Peyer's patch (tissue), 4 donors: ENCODE measurements at regions not wholly inside any gene's neighbourhood (a gene's known extent, or its start where the extent isn't known, plus 50 kb on each side); places are given as distances from the start of the nearest gene placed in this dataset.

ENCODE experiments used
- DNase-seq, 3 donors: peaks; one replicate each; pipeline ENCODE4 v3.0.0-alpha.2; 2017 to 2019
- H3K27ac ChIP-seq, 4 donors: fragments of 200-600 bp; sonication (generic); one replicate each; pipeline ENCODE4 v1.5.1; 2016 to 2019
- H3K27me3 ChIP-seq, 2 donors: fragments of 200-600 bp; sonication (generic); one replicate each; pipeline ENCODE4 v1.5.1; 2019
- H3K36me3 ChIP-seq, 3 donors: fragments of 200-600 bp; sonication (generic); one replicate each; pipeline ENCODE4 v1.5.1; 2016 to 2019
- H3K4me1 ChIP-seq, 4 donors: fragments of 200-600 bp; sonication (generic); one replicate each; pipeline ENCODE4 v1.5.1; 2016 to 2019
- H3K4me3 ChIP-seq, 4 donors: fragments of 200-600 bp; sonication (generic); 1 replicate in 3 of 4; 2 replicates in 1 of 4; pipeline ENCODE4 v1.5.1; 2016 to 2019; ENCODE audit warnings: mild to moderate bottlenecking in 1 of 4
- H3K9me3 ChIP-seq, 4 donors: fragments of 200-600 bp; sonication (generic); one replicate each; pipeline ENCODE4 v1.5.1; 2016 to 2019; ENCODE audit warnings: mild to moderate bottlenecking in 1 of 4
- POLR2A ChIP-seq, 2 donors: fragments of 450-650 bp; IDR thresholded peaks; one replicate each; pipeline ENCODE4 v1.5.1; 2017; ENCODE audit warnings: antibody characterized with exemption in 2 of 2, mild to moderate bottlenecking in 2 of 2, moderate library complexity in 2 of 2
- TF ChIP-seq, protein P1 (sequence below), 6 experiments: fragments of 450-650 bp in 4 of 6; fragments of 200-600 bp in 2 of 6; sonication (generic) in 1 of 6; IDR thresholded peaks; one replicate each; pipeline ENCODE4 v1.5.1; 2017 to 2019; ENCODE audit warnings: antibody characterized with exemption in 6 of 6, mild to moderate bottlenecking in 3 of 6, moderate library complexity in 1 of 6

DNA sequence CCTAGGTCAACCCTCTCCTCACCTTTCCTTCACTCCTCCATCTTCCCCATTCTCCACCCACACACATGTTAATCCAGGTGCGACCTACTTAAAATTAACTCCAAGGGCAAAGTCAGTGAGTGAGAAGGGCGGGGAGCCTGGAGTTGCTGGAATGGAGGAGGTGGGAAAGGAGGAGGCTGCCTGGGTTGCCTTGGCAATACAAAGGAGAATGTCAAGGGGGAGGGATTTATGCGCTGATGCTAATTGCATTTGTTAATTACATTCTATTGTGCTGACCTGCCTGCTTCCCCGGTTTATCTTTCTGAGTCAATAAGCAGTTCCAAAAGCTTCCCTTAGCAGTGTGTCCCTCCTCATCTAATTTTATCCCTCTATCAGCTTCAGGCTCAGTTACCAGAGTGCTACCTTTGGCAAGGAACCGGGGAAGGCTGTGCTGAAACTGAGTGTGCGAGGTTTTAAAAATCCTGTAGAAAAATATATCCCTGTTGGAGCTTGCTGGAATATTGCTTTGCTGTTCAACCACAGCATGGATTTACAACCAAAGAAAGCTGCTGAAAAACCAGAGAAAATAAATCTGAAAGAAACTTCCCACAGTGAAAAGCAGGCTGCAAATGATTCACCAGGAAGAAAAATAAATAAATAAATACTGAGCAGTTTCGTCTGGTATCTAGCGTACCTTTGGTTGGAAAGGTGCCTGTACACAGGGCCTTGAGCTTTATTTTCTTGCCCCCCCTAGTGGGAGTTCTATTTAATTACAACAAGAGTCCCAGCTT is 113.2 kb upstream of the DGKB start:
- TF ChIP-seq, protein P1, sequence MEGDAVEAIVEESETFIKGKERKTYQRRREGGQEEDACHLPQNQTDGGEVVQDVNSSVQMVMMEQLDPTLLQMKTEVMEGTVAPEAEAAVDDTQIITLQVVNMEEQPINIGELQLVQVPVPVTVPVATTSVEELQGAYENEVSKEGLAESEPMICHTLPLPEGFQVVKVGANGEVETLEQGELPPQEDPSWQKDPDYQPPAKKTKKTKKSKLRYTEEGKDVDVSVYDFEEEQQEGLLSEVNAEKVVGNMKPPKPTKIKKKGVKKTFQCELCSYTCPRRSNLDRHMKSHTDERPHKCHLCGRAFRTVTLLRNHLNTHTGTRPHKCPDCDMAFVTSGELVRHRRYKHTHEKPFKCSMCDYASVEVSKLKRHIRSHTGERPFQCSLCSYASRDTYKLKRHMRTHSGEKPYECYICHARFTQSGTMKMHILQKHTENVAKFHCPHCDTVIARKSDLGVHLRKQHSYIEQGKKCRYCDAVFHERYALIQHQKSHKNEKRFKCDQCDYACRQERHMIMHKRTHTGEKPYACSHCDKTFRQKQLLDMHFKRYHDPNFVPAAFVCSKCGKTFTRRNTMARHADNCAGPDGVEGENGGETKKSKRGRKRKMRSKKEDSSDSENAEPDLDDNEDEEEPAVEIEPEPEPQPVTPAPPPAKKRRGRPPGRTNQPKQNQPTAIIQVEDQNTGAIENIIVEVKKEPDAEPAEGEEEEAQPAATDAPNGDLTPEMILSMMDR (IDR thresholded peaks at IDR 0.05), result peak in 4 of 6 experiments; percentile 52 to 72 (median 62)
- no peak for TF ChIP-seq POLR2A (IDR thresholded peaks at IDR 0.05)
- Histone ChIP-seq H3K36me3 (no peaks in the 10 kb centered on the region), H3K4me3 (peak overlapping the region in 2 of 4 donors; percentile 20 to 33), H3K4me1 (no peaks in the 10 kb centered on the region), H3K27ac (no peak overlapping the region), H3K9me3 (no peaks in the 10 kb centered on the region), H3K27me3 (no peaks in the 10 kb centered on the region)
- DNase-seq, result no peak

- H3K27me3 ChIP-seq, result no peaks in the 10 kb centered on the region
- no peak for DNase-seq
- H3K36me3 ChIP-seq, result no peaks in the 10 kb centered on the region
- no peaks in the 10 kb centered on the region for H3K9me3 ChIP-seq
- TF ChIP-seq, protein P1 (IDR thresholded peaks at IDR 0.05), result no peak
- TF ChIP-seq POLR2A (IDR thresholded peaks at IDR 0.05), result no peak
- H3K27ac ChIP-seq, result no peak overlapping the region
- no peaks in the 10 kb centered on the region for H3K4me1 ChIP-seq
- H3K4me3 ChIP-seq, result no peak overlapping the region
Observed at GRCh38 chr7:15012135-15012534, 109.6 kb upstream of the DGKB start.

DNA sequence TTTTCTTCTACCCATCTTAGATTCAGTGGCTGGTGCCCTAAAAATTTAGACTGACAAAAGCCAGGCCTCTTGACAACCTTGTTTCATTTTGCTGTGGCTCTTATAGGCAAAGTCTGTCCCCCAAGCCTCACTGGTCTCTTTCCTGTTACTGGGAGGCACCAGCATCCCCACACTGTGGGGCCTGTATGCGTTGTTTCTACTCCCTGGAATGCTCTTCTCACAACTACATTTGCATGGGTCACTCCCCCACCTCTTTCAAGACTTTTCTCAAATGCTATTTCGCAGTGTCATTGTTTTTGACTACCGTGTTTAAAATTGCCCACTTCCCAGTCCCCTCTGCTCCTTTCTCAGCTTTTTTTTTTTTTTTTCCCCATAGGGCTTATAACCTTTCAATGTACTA is 108.7 kb upstream of the DGKB start:
- no peaks in the 10 kb centered on the region for H3K27me3 ChIP-seq
- H3K9me3 ChIP-seq, result no peaks in the 10 kb centered on the region
- H3K27ac ChIP-seq, result no peak overlapping the region
- no peak for DNase-seq
- TF ChIP-seq, protein P1 (IDR thresholded peaks at IDR 0.05), result no peak
- no peak for TF ChIP-seq POLR2A (IDR thresholded peaks at IDR 0.05)
- no peaks in the 10 kb centered on the region for H3K36me3 ChIP-seq
- no peak overlapping the region for H3K4me3 ChIP-seq
- no peaks in the 10 kb centered on the region for H3K4me1 ChIP-seq

DNA sequence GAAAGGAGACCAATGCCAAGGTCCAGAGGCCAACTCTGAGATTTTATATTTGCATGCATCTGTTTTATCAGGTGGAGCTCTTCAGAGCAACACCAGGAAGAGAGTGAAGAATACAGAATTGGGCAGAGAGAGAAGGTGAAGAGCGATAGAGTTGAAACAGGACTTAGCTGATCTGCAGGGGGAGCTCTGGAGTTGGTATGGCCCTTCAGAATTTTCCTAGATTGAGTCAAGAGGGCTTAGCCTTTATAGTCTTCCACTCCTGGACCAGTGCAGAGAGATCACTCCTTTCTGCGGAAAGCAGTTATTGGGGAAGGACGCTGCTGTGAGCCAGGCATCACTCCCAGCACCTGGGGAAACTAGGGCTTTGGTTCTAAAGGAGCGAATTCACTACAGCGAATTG is 105.0 kb upstream of the DGKB start:
- DNase-seq, result no peak
- Histone ChIP-seq H3K27me3 (no peaks in the 10 kb centered on the region), H3K27ac (no peak overlapping the region), H3K9me3 (no peaks in the 10 kb centered on the region), H3K36me3 (no peaks in the 10 kb centered on the region), H3K4me3 (no peak overlapping the region), H3K4me1 (no peaks in the 10 kb centered on the region)
- TF ChIP-seq, protein P1 (IDR thresholded peaks at IDR 0.05), result peak in 3 of 6 experiments; percentile 11 to 40 (median 20)
- TF ChIP-seq POLR2A (IDR thresholded peaks at IDR 0.05), result no peak

DNA sequence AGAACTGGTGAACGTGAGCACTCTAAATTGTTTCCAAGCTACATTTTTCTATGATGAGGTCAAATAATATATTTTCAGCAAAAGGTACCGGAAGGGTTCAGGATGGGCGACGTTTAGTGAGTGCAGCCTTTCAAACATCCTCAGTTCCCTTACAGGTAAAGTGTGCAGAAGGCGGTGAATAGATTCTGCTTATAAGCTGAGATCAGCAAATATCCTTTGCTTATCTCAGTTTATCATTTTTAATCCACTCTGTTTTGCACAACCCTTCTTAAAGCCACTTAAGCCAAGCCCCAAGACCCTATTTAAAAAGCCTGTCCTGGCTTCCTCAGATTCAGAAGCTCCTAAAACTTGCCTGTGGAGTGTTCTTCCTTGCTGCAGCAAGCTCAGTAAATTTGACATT is 103.1 kb upstream of the DGKB start:
- TF ChIP-seq, protein P1 (IDR thresholded peaks at IDR 0.05), result no peak
- TF ChIP-seq POLR2A (IDR thresholded peaks at IDR 0.05), result no peak
- Histone ChIP-seq H3K4me3 (no peak overlapping the region), H3K27me3 (no peaks in the 10 kb centered on the region), H3K9me3 (no peaks in the 10 kb centered on the region), H3K4me1 (no peaks in the 10 kb centered on the region), H3K36me3 (no peaks in the 10 kb centered on the region), H3K27ac (no peak overlapping the region)
- no peak for DNase-seq
